ENCODE measurements at regions not wholly inside any gene's neighbourhood (a gene's known extent, or its start where the extent isn't known, plus 50 kb on each side); places are given as distances from the start of the nearest gene placed in this dataset.

- no peak for FAIRE-seq
- WGBS, 3 donors, result 75 to 88% (median 80%) methylated on average over 11 of the region's 11 CpGs
- no peak overlapping the region for H3K4me3 ChIP-seq (ENCODE audit: low read depth in 1 of 3, low read length in 3 of 3)
- no peaks in the 10 kb centered on the region for H3K9me3 ChIP-seq (ENCODE audit: control insufficient read depth in 2 of 2, insufficient read depth in 1 of 2, low read depth in 1 of 2, low read length in 1 of 2)
- no peaks in the 10 kb centered on the region for H3K36me3 ChIP-seq (ENCODE audit: control insufficient read depth in 3 of 3, insufficient read depth in 2 of 3, low read depth in 1 of 3, low read length in 3 of 3)
- H3K27ac ChIP-seq (ENCODE audit: low read depth in 1 of 3, low read length in 2 of 3), result no peak overlapping the region
- no peak for DNase-seq
- peaks cover 0 to 26% (median 2%) of the 10 kb centered on the region in 3 donors for H3K4me1 ChIP-seq (ENCODE audit: control insufficient read depth in 3 of 3, insufficient read depth in 2 of 3, low read depth in 1 of 3, low read length in 2 of 3)
- peaks cover 0 to 29% (median 0%) of the 10 kb centered on the region in 3 donors for H3K27me3 ChIP-seq (ENCODE audit: control insufficient read depth in 3 of 3, insufficient read depth in 3 of 3, low read length in 3 of 3)
These were observed 189.2 kb upstream of the EXOC2 start for GRCh38 chr6:882084-882598.

GRCh38 chr6:878179-878578 is 185.2 kb upstream of the EXOC2 start:
- H3K9me3 ChIP-seq (ENCODE audit: control insufficient read depth in 2 of 2, insufficient read depth in 1 of 2, low read depth in 1 of 2, low read length in 1 of 2), result no peaks in the 10 kb centered on the region
- H3K36me3 ChIP-seq (ENCODE audit: control insufficient read depth in 3 of 3, insufficient read depth in 2 of 3, low read depth in 1 of 3, low read length in 3 of 3), result no peaks in the 10 kb centered on the region
- H3K4me3 ChIP-seq (ENCODE audit: low read depth in 1 of 3, low read length in 3 of 3), result no peak overlapping the region
- peaks cover 0 to 43% (median 0%) of the 10 kb centered on the region in 3 donors for H3K27me3 ChIP-seq (ENCODE audit: control insufficient read depth in 3 of 3, insufficient read depth in 3 of 3, low read length in 3 of 3)
- peaks cover 0 to 3% (median 0%) of the 10 kb centered on the region in 3 donors for H3K4me1 ChIP-seq (ENCODE audit: control insufficient read depth in 3 of 3, insufficient read depth in 2 of 3, low read depth in 1 of 3, low read length in 2 of 3)
- WGBS, 3 donors, result 17 to 64% (median 33%) methylated on average over 11 of the region's 11 CpGs
- no peak overlapping the region for H3K27ac ChIP-seq (ENCODE audit: low read depth in 1 of 3, low read length in 2 of 3)
- peak; percentile 16 to 27 for DNase-seq
- FAIRE-seq, result no peak

GRCh38 chr6:875012-875411 is 182.1 kb upstream of the EXOC2 start:
- Histone ChIP-seq H3K27me3 (ENCODE audit: control insufficient read depth in 3 of 3, insufficient read depth in 3 of 3, low read length in 3 of 3) (peaks cover 0 to 36% (median 0%) of the 10 kb centered on the region in 3 donors), H3K4me3 (ENCODE audit: low read depth in 1 of 3, low read length in 3 of 3) (no peak overlapping the region), H3K9me3 (ENCODE audit: control insufficient read depth in 2 of 2, insufficient read depth in 1 of 2, low read depth in 1 of 2, low read length in 1 of 2) (no peaks in the 10 kb centered on the region), H3K4me1 (ENCODE audit: control insufficient read depth in 3 of 3, insufficient read depth in 2 of 3, low read depth in 1 of 3, low read length in 2 of 3) (peaks cover 0 to 3% (median 0%) of the 10 kb centered on the region in 3 donors), H3K36me3 (ENCODE audit: control insufficient read depth in 3 of 3, insufficient read depth in 2 of 3, low read depth in 1 of 3, low read length in 3 of 3) (no peaks in the 10 kb centered on the region), H3K27ac (ENCODE audit: low read depth in 1 of 3, low read length in 2 of 3) (no peak overlapping the region)
- WGBS, 3 donors, result 72 to 87% (median 73%) methylated on average over 8 of the region's 8 CpGs
- no peak for FAIRE-seq
- no peak for DNase-seq

GRCh38 chr6:872570-873125 is 179.7 kb upstream of the EXOC2 start:
- DNase-seq (peak in 1 of 2 donors; percentile 51), FAIRE-seq (no peak)
- Histone ChIP-seq H3K4me3 (ENCODE audit: low read depth in 1 of 3, low read length in 3 of 3) (no peak overlapping the region), H3K27me3 (ENCODE audit: control insufficient read depth in 3 of 3, insufficient read depth in 3 of 3, low read length in 3 of 3) (peaks cover 0 to 17% (median 0%) of the 10 kb centered on the region in 3 donors), H3K36me3 (ENCODE audit: control insufficient read depth in 3 of 3, insufficient read depth in 2 of 3, low read depth in 1 of 3, low read length in 3 of 3) (no peaks in the 10 kb centered on the region), H3K27ac (ENCODE audit: low read depth in 1 of 3, low read length in 2 of 3) (no peak overlapping the region), H3K4me1 (ENCODE audit: control insufficient read depth in 3 of 3, insufficient read depth in 2 of 3, low read depth in 1 of 3, low read length in 2 of 3) (no peaks in the 10 kb centered on the region), H3K9me3 (ENCODE audit: control insufficient read depth in 2 of 2, insufficient read depth in 1 of 2, low read depth in 1 of 2, low read length in 1 of 2) (no peaks in the 10 kb centered on the region)
- 27 to 73% (median 49%) methylated on average over 10 of the region's 10 CpGs for WGBS, 3 donors

GRCh38 chr6:871503-871902 is 178.6 kb upstream of the EXOC2 start:
- peaks cover 0 to 12% (median 0%) of the 10 kb centered on the region in 3 donors for H3K27me3 ChIP-seq (ENCODE audit: control insufficient read depth in 3 of 3, insufficient read depth in 3 of 3, low read length in 3 of 3)
- H3K4me3 ChIP-seq (ENCODE audit: low read depth in 1 of 3, low read length in 3 of 3), result no peak overlapping the region
- H3K4me1 ChIP-seq (ENCODE audit: control insufficient read depth in 3 of 3, insufficient read depth in 2 of 3, low read depth in 1 of 3, low read length in 2 of 3), result peaks cover 0 to 4% (median 0%) of the 10 kb centered on the region in 3 donors
- no peaks in the 10 kb centered on the region for H3K9me3 ChIP-seq (ENCODE audit: control insufficient read depth in 2 of 2, insufficient read depth in 1 of 2, low read depth in 1 of 2, low read length in 1 of 2)
- FAIRE-seq (no peak), DNase-seq (no peak)
- no peak overlapping the region for H3K27ac ChIP-seq (ENCODE audit: low read depth in 1 of 3, low read length in 2 of 3)
- 88 to 95% (median 92%) methylated on average over 6 of the region's 6 CpGs for WGBS, 3 donors
- H3K36me3 ChIP-seq (ENCODE audit: control insufficient read depth in 3 of 3, insufficient read depth in 2 of 3, low read depth in 1 of 3, low read length in 3 of 3), result no peaks in the 10 kb centered on the region

GRCh38 chr6:870096-870495 is 177.2 kb upstream of the EXOC2 start:
- H3K4me3 ChIP-seq (ENCODE audit: low read depth in 1 of 3, low read length in 3 of 3), result no peak overlapping the region
- H3K9me3 ChIP-seq (ENCODE audit: control insufficient read depth in 2 of 2, insufficient read depth in 1 of 2, low read depth in 1 of 2, low read length in 1 of 2), result no peaks in the 10 kb centered on the region
- H3K27me3 ChIP-seq (ENCODE audit: control insufficient read depth in 3 of 3, insufficient read depth in 3 of 3, low read length in 3 of 3), result peaks cover 0 to 8% (median 0%) of the 10 kb centered on the region in 3 donors
- H3K36me3 ChIP-seq (ENCODE audit: control insufficient read depth in 3 of 3, insufficient read depth in 2 of 3, low read depth in 1 of 3, low read length in 3 of 3), result no peaks in the 10 kb centered on the region
- WGBS, 3 donors, result 76 to 85% (median 79%) methylated on average over 5 of the region's 5 CpGs
- peaks cover 0 to 14% (median 4%) of the 10 kb centered on the region in 3 donors for H3K4me1 ChIP-seq (ENCODE audit: control insufficient read depth in 3 of 3, insufficient read depth in 2 of 3, low read depth in 1 of 3, low read length in 2 of 3)
- no peak overlapping the region for H3K27ac ChIP-seq (ENCODE audit: low read depth in 1 of 3, low read length in 2 of 3)
- FAIRE-seq (no peak), DNase-seq (no peak)

GRCh38 chr6:868201-868600 is 175.3 kb upstream of the EXOC2 start:
- Histone ChIP-seq H3K27ac (ENCODE audit: low read depth in 1 of 3, low read length in 2 of 3) (no peak overlapping the region), H3K4me3 (ENCODE audit: low read depth in 1 of 3, low read length in 3 of 3) (no peak overlapping the region), H3K36me3 (ENCODE audit: control insufficient read depth in 3 of 3, insufficient read depth in 2 of 3, low read depth in 1 of 3, low read length in 3 of 3) (no peaks in the 10 kb centered on the region), H3K4me1 (ENCODE audit: control insufficient read depth in 3 of 3, insufficient read depth in 2 of 3, low read depth in 1 of 3, low read length in 2 of 3) (peaks cover 0 to 14% (median 4%) of the 10 kb centered on the region in 3 donors), H3K9me3 (ENCODE audit: control insufficient read depth in 2 of 2, insufficient read depth in 1 of 2, low read depth in 1 of 2, low read length in 1 of 2) (no peaks in the 10 kb centered on the region), H3K27me3 (ENCODE audit: control insufficient read depth in 3 of 3, insufficient read depth in 3 of 3, low read length in 3 of 3) (no peaks in the 10 kb centered on the region)
- FAIRE-seq (no peak), DNase-seq (no peak)
- WGBS, 3 donors, result 84 to 88% (median 85%) methylated on average over 8 of the region's 8 CpGs

- WGBS, 3 donors, result 62 to 81% (median 75%) methylated on average over 6 of the region's 6 CpGs
- DNase-seq (peak in 1 of 2 donors; percentile 51), FAIRE-seq (no peak)
- no peaks in the 10 kb centered on the region for H3K27me3 ChIP-seq (ENCODE audit: control insufficient read depth in 3 of 3, insufficient read depth in 3 of 3, low read length in 3 of 3)
- H3K4me1 ChIP-seq (ENCODE audit: control insufficient read depth in 3 of 3, insufficient read depth in 2 of 3, low read depth in 1 of 3, low read length in 2 of 3), result peaks cover 0 to 14% (median 4%) of the 10 kb centered on the region in 3 donors
- H3K27ac ChIP-seq (ENCODE audit: low read depth in 1 of 3, low read length in 2 of 3), result no peak overlapping the region
- H3K9me3 ChIP-seq (ENCODE audit: control insufficient read depth in 2 of 2, insufficient read depth in 1 of 2, low read depth in 1 of 2, low read length in 1 of 2), result no peaks in the 10 kb centered on the region
- H3K36me3 ChIP-seq (ENCODE audit: control insufficient read depth in 3 of 3, insufficient read depth in 2 of 3, low read depth in 1 of 3, low read length in 3 of 3), result no peaks in the 10 kb centered on the region
- H3K4me3 ChIP-seq (ENCODE audit: low read depth in 1 of 3, low read length in 3 of 3), result no peak overlapping the region
These were observed 174.4 kb upstream of the EXOC2 start for GRCh38 chr6:867378-867777.

- Histone ChIP-seq H3K9me3 (ENCODE audit: control insufficient read depth in 2 of 2, insufficient read depth in 1 of 2, low read depth in 1 of 2, low read length in 1 of 2) (no peaks in the 10 kb centered on the region), H3K27ac (ENCODE audit: low read depth in 1 of 3, low read length in 2 of 3) (peak overlapping the region in 1 of 3 donors; percentile 37), H3K4me3 (ENCODE audit: low read depth in 1 of 3, low read length in 3 of 3) (no peak overlapping the region), H3K4me1 (ENCODE audit: control insufficient read depth in 3 of 3, insufficient read depth in 2 of 3, low read depth in 1 of 3, low read length in 2 of 3) (peaks cover 0 to 14% (median 4%) of the 10 kb centered on the region in 3 donors), H3K27me3 (ENCODE audit: control insufficient read depth in 3 of 3, insufficient read depth in 3 of 3, low read length in 3 of 3) (no peaks in the 10 kb centered on the region), H3K36me3 (ENCODE audit: control insufficient read depth in 3 of 3, insufficient read depth in 2 of 3, low read depth in 1 of 3, low read length in 3 of 3) (no peaks in the 10 kb centered on the region)
- DNase-seq (no peak), FAIRE-seq (no peak)
- whole genome bisulfite sequencing, 3 donors, result 20 to 57% (median 37%) methylated on average over 9 of the region's 9 CpGs
These were observed 173.4 kb upstream of the EXOC2 start for GRCh38 chr6:866316-866715.

All from small intestine (tissue), 7 donors.